WTC11 (cell line): ENCODE measurements at regions not wholly inside any gene's neighbourhood (a gene's known extent, or its start where the extent isn't known, plus 50 kb on each side); places are given as distances from the start of the nearest gene placed in this dataset.

ENCODE experiments used
- ATF3 ChIP-seq: sonication (generic); formaldehyde crosslinking; conservative IDR thresholded peaks from 2 replicates; pipeline ENCODE4 v1.8.1; 2022; ENCODE audit warnings: mild to moderate bottlenecking, missing genetic modification reagents
- MAX ChIP-seq: sonication (generic); formaldehyde crosslinking; IDR thresholded peaks from 2 replicates; pipeline ENCODE4 v1.8.0; 2022; ENCODE audit warnings: mild to moderate bottlenecking, missing genetic modification reagents
- NR3C1 ChIP-seq: sonication (generic); formaldehyde crosslinking; conservative IDR thresholded peaks from 2 replicates; pipeline ENCODE4 v1.8.1; 2023; ENCODE audit warnings: low read depth, mild to moderate bottlenecking, missing genetic modification reagents
- SP1 ChIP-seq: sonication (generic); formaldehyde crosslinking; conservative IDR thresholded peaks from 2 replicates; pipeline ENCODE4 v1.8.1; 2022; ENCODE audit warnings: missing genetic modification reagents
- TP53 ChIP-seq: sonication (generic); formaldehyde crosslinking; IDR thresholded peaks from 2 replicates; pipeline ENCODE4 v1.8.1; 2023; ENCODE audit warnings: mild to moderate bottlenecking, missing genetic modification reagents
- ZNF138 ChIP-seq: sonication (generic); formaldehyde crosslinking; conservative IDR thresholded peaks from 2 replicates; pipeline ENCODE4 v1.8.1; 2022; ENCODE audit warnings: mild to moderate bottlenecking, moderate library complexity, missing genetic modification reagents
- TF ChIP-seq, protein P1 (sequence below): fragments of 200-600 bp; IDR thresholded peaks from 2 replicates; pipeline ENCODE4 v1.8.0; 2022; ENCODE audit warnings: antibody characterized with exemption
- TF ChIP-seq, protein P2 (sequence below): sonication (generic); formaldehyde crosslinking; IDR thresholded peaks from 2 replicates; pipeline ENCODE4 v1.8.1; 2022; ENCODE audit warnings: mild to moderate bottlenecking, moderate library complexity, missing genetic modification reagents

- TF ChIP-seq MAX (CRISPR knock-in tag) (no peak), SP1 (CRISPR knock-in tag) (no peak), TP53 (no peak), ATF3 (CRISPR knock-in tag) (no peak), ZNF138 (CRISPR knock-in tag) (no peak), NR3C1 (no peak)
- TF ChIP-seq, protein P1, sequence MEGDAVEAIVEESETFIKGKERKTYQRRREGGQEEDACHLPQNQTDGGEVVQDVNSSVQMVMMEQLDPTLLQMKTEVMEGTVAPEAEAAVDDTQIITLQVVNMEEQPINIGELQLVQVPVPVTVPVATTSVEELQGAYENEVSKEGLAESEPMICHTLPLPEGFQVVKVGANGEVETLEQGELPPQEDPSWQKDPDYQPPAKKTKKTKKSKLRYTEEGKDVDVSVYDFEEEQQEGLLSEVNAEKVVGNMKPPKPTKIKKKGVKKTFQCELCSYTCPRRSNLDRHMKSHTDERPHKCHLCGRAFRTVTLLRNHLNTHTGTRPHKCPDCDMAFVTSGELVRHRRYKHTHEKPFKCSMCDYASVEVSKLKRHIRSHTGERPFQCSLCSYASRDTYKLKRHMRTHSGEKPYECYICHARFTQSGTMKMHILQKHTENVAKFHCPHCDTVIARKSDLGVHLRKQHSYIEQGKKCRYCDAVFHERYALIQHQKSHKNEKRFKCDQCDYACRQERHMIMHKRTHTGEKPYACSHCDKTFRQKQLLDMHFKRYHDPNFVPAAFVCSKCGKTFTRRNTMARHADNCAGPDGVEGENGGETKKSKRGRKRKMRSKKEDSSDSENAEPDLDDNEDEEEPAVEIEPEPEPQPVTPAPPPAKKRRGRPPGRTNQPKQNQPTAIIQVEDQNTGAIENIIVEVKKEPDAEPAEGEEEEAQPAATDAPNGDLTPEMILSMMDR: no peak
- TF ChIP-seq, protein P2, sequence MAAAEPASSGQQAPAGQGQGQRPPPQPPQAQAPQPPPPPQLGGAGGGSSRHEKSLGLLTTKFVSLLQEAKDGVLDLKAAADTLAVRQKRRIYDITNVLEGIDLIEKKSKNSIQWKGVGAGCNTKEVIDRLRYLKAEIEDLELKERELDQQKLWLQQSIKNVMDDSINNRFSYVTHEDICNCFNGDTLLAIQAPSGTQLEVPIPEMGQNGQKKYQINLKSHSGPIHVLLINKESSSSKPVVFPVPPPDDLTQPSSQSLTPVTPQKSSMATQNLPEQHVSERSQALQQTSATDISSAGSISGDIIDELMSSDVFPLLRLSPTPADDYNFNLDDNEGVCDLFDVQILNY (CRISPR knock-in tag): no peak
Measured at GRCh38 chr5:104456122-104456521, 893.5 kb upstream of the NUDT12 start.
